Smooth muscle cell (in vitro differentiated cells): ENCODE measurements at regions not wholly inside any gene's neighbourhood (a gene's known extent, or its start where the extent isn't known, plus 50 kb on each side); places are given as distances from the start of the nearest gene placed in this dataset.
A peak's percentile ranks its signal among the peaks of the same experiment; 100 is the strongest.

Source experiments
- DNase-seq: peaks from one replicate; lab custom pipeline; 2025; ENCODE audit not compliant: unreplicated experiment; lab: John Stamatoyannopoulos, UW
- H2AFZ ChIP-seq: fragments of 200-600 bp; sonication (generic); 2 replicates; pipeline ENCODE4 v1.6.0; 2016; ENCODE audit warnings: antibody characterized with exemption, low read depth, mild to moderate bottlenecking
- H3F3A ChIP-seq: fragments of 200-600 bp; sonication (generic); 2 replicates; pipeline ENCODE4 v1.6.0; 2017; ENCODE audit warnings: antibody characterized with exemption, low read depth
- H3K27ac ChIP-seq: fragments of 200-600 bp; sonication (generic); 2 replicates; pipeline ENCODE4 v1.5.1; 2016; ENCODE audit warnings: low read depth, mild to moderate bottlenecking
- H3K27me3 ChIP-seq: fragments of 200-600 bp; sonication (generic); 2 replicates; pipeline ENCODE4 v1.6.1; 2016; ENCODE audit warnings: low read depth, mild to moderate bottlenecking
- H3K36me3 ChIP-seq: fragments of 200-600 bp; sonication (generic); 2 replicates; pipeline ENCODE4 v1.5.1; 2016; ENCODE audit warnings: low read depth
- H3K4me1 ChIP-seq: fragments of 200-600 bp; sonication (generic); 2 replicates; pipeline ENCODE4 v1.5.1; 2016; ENCODE audit warnings: low read depth
- H3K4me2 ChIP-seq: fragments of 200-600 bp; sonication (generic); 2 replicates; pipeline ENCODE4 v1.6.0; 2016; ENCODE audit warnings: mild to moderate bottlenecking
- H3K4me3 ChIP-seq: fragments of 200-600 bp; sonication (generic); 2 replicates; pipeline ENCODE4 v1.5.1; 2016; ENCODE audit warnings: mild to moderate bottlenecking
- H3K79me2 ChIP-seq: fragments of 200-600 bp; sonication (generic); 2 replicates; pipeline ENCODE4 v1.6.0; 2016; ENCODE audit warnings: low read depth, mild to moderate bottlenecking
- H3K9ac ChIP-seq: fragments of 200-600 bp; sonication (generic); 2 replicates; pipeline ENCODE4 v1.6.0; 2016; ENCODE audit warnings: low read depth
- H3K9me3 ChIP-seq: fragments of 200-600 bp; sonication (generic); replicated peaks from 2 replicates; pipeline ENCODE4 v1.5.1; 2016; ENCODE audit warnings: low read depth
- H4K20me1 ChIP-seq: fragments of 200-600 bp; sonication (generic); 2 replicates; pipeline ENCODE4 v1.6.0; 2016; ENCODE audit warnings: low read depth
- CTCF ChIP-seq: fragments of 200-600 bp; sonication (generic); IDR thresholded peaks from 2 replicates; pipeline ENCODE4 v1.5.1; 2017; ENCODE audit warnings: borderline replicate concordance, mild to moderate bottlenecking, antibody characterized with exemption; ENCODE audit not compliant: insufficient read depth, poor library complexity, severe bottlenecking
- WGBS: methylation state at CpG from one replicate; pipeline ENCODE4 v1.1.7; 2016; ENCODE audit warnings: low lambda C conversion rate; 5-methylcytosine and 5-hydroxymethylcytosine counted together

- Histone ChIP-seq H3K27ac (peak overlapping the region; percentile 83), H3K9ac (no peak overlapping the region), H3F3A (peaks cover 7% of the 10 kb centered on the region), H3K27me3 (no peaks in the 10 kb centered on the region), H3K79me2 (no peaks in the 10 kb centered on the region), H4K20me1 (no peaks in the 10 kb centered on the region), H3K4me2 (no peak overlapping the region), H3K36me3 (peaks cover 3% of the 10 kb centered on the region), H3K9me3 (peaks cover 11% of the 10 kb centered on the region), H3K4me3 (no peak overlapping the region), H3K4me1 (peaks cover 14% of the 10 kb centered on the region), H2AFZ (peak overlapping the region; percentile 22)
- DNase-seq = no peak
- WGBS = 81% methylated on average over 2 of the region's 2 CpGs
- TF ChIP-seq CTCF = no peak
Measured at GRCh38 chr2:160634436-160634835, 140.8 kb upstream of the RBMS1 start.

GRCh38 chr2:160635488-160635887, 141.9 kb upstream of the RBMS1 start:
- Histone ChIP-seq H3K27ac (peak overlapping the region; percentile 83), H3K4me2 (peak overlapping the region; percentile 70), H3K27me3 (no peaks in the 10 kb centered on the region), H2AFZ (peak overlapping the region; percentile 75), H3K9ac (peak overlapping the region; percentile 20), H3K4me1 (peaks cover 14% of the 10 kb centered on the region), H3K79me2 (no peaks in the 10 kb centered on the region), H3K36me3 (peaks cover 5% of the 10 kb centered on the region), H3K4me3 (no peak overlapping the region), H4K20me1 (no peaks in the 10 kb centered on the region), H3F3A (peaks cover 7% of the 10 kb centered on the region), H3K9me3 (peaks cover 20% of the 10 kb centered on the region)
- 7% methylated on average over 2 of the region's 2 CpGs for WGBS
- DNase-seq = no peak
- TF ChIP-seq CTCF = no peak

GRCh38 chr2:160639472-160639871, 145.9 kb upstream of the RBMS1 start:
- Histone ChIP-seq H3F3A (peaks cover 7% of the 10 kb centered on the region), H3K9me3 (peaks cover 20% of the 10 kb centered on the region), H3K79me2 (no peaks in the 10 kb centered on the region), H3K36me3 (peaks cover 5% of the 10 kb centered on the region), H2AFZ (no peak overlapping the region), H3K9ac (no peak overlapping the region), H3K4me2 (no peak overlapping the region), H3K27me3 (no peaks in the 10 kb centered on the region), H3K4me3 (no peak overlapping the region), H3K4me1 (peaks cover 9% of the 10 kb centered on the region), H4K20me1 (no peaks in the 10 kb centered on the region), H3K27ac (no peak overlapping the region)
- no peak for DNase-seq
- TF ChIP-seq CTCF = no peak

- peaks cover 3% of the 10 kb centered on the region for H3F3A ChIP-seq
- no peaks in the 10 kb centered on the region for H4K20me1 ChIP-seq
- no peaks in the 10 kb centered on the region for H3K27me3 ChIP-seq
- no peak overlapping the region for H3K9ac ChIP-seq
- no peak overlapping the region for H3K4me3 ChIP-seq
- H3K9me3 ChIP-seq = no peaks in the 10 kb centered on the region
- TF ChIP-seq CTCF = no peak
- DNase-seq = no peak
- peaks cover 37% of the 10 kb centered on the region for H3K4me1 ChIP-seq
- H3K79me2 ChIP-seq = no peaks in the 10 kb centered on the region
- no peak overlapping the region for H3K27ac ChIP-seq
- 70% methylated on average over 6 of the region's 6 CpGs for WGBS
- H2AFZ ChIP-seq = peak overlapping the region; percentile 0
- H3K36me3 ChIP-seq = no peaks in the 10 kb centered on the region
- no peak overlapping the region for H3K4me2 ChIP-seq
Measured at GRCh38 chr2:160646684-160647444, 153.3 kb upstream of the RBMS1 start.
